ENCODE measurements at regions not wholly inside any gene's neighbourhood (a gene's known extent, or its start where the extent isn't known, plus 50 kb on each side); places are given as distances from the start of the nearest gene placed in this dataset.

GRCh38 chr5:162703914-162704313, 636.3 kb downstream of the GABRG2 start:
- H3K4me3 ChIP-seq (ENCODE audit: low read length) = no peak overlapping the region
- TF ChIP-seq CTCF (IDR thresholded peaks at IDR 0.05; ENCODE audit: insufficient read depth, low read depth, low read length, missing control alignments) = no peak
- DNase-seq (ENCODE audit: low read depth) = peak; percentile 0

GRCh38 chr5:162711244-162711643, 643.7 kb downstream of the GABRG2 start:
- no peak for TF ChIP-seq CTCF (IDR thresholded peaks at IDR 0.05; ENCODE audit: insufficient read depth, low read depth, low read length, missing control alignments)
- DNase-seq (ENCODE audit: low read depth) = no peak
- no peak overlapping the region for H3K4me3 ChIP-seq (ENCODE audit: low read length)

- DNase-seq (ENCODE audit: low read depth) = no peak
- no peak overlapping the region for H3K4me3 ChIP-seq (ENCODE audit: low read length)
- TF ChIP-seq CTCF (IDR thresholded peaks at IDR 0.05; ENCODE audit: insufficient read depth, low read depth, low read length, missing control alignments) = no peak
These were observed 652.1 kb downstream of the GABRG2 start for GRCh38 chr5:162719720-162720119.

- DNase-seq (ENCODE audit: low read depth) = no peak
- no peak overlapping the region for H3K4me3 ChIP-seq (ENCODE audit: low read length)
- no peak for TF ChIP-seq CTCF (IDR thresholded peaks at IDR 0.05; ENCODE audit: insufficient read depth, low read depth, low read length, missing control alignments)
These were observed 653.6 kb downstream of the GABRG2 start for GRCh38 chr5:162721125-162721524.

- no peak for DNase-seq (ENCODE audit: low read depth)
- no peak overlapping the region for H3K4me3 ChIP-seq (ENCODE audit: low read length)
- no peak for TF ChIP-seq CTCF (IDR thresholded peaks at IDR 0.05; ENCODE audit: insufficient read depth, low read depth, low read length, missing control alignments)
These were observed 684.8 kb upstream of the CCNG1 start for GRCh38 chr5:162752612-162753011.

GRCh38 chr5:162762119-162762518, 675.3 kb upstream of the CCNG1 start:
- H3K4me3 ChIP-seq (ENCODE audit: low read length) = no peak overlapping the region
- DNase-seq (ENCODE audit: low read depth) = no peak
- TF ChIP-seq CTCF (IDR thresholded peaks at IDR 0.05; ENCODE audit: insufficient read depth, low read depth, low read length, missing control alignments) = no peak

GRCh38 chr5:162769019-162769418, 668.4 kb upstream of the CCNG1 start:
- TF ChIP-seq CTCF (IDR thresholded peaks at IDR 0.05; ENCODE audit: insufficient read depth, low read depth, low read length, missing control alignments) = no peak
- H3K4me3 ChIP-seq (ENCODE audit: low read length) = no peak overlapping the region
- DNase-seq (ENCODE audit: low read depth) = no peak

All from epithelial cell of esophagus (primary cell).